ENCODE measurements at regions not wholly inside any gene's neighbourhood (a gene's known extent, or its start where the extent isn't known, plus 50 kb on each side); places are given as distances from the start of the nearest gene placed in this dataset.

- Histone ChIP-seq H3K36me3 (no peaks in the 10 kb centered on the region), H3K4me3 (no peak overlapping the region), H3K4me1 (peaks cover 0 to 9% (median 0%) of the 10 kb centered on the region in 4 donors), H3K27ac (no peak overlapping the region), H3K27me3 (no peaks in the 10 kb centered on the region), H3K9me3 (no peaks in the 10 kb centered on the region)
- DNase-seq: no peak
- intact Hi-C loops (cut with DNase I; ENCODE audit: low total_unique reads): no loop called here
- no peak for TF ChIP-seq CTCF (IDR thresholded peaks at IDR 0.05)
Observed at GRCh38 chr2:172680436-172681068, 55.1 kb upstream of the RAPGEF4 start.

GRCh38 chr2:172685467-172685866, 50.2 kb upstream of the RAPGEF4 start:
- intact Hi-C loops (cut with DNase I; ENCODE audit: low total_unique reads): no loop called here
- Histone ChIP-seq H3K36me3 (no peaks in the 10 kb centered on the region), H3K4me3 (no peak overlapping the region), H3K4me1 (peaks cover 0 to 9% (median 0%) of the 10 kb centered on the region in 4 donors), H3K27ac (no peak overlapping the region), H3K27me3 (no peaks in the 10 kb centered on the region), H3K9me3 (no peaks in the 10 kb centered on the region)
- no peak for DNase-seq
- TF ChIP-seq CTCF (IDR thresholded peaks at IDR 0.05): no peak

Data from tibial artery (tissue), 4 donors.